ENCODE measurements at regions not wholly inside any gene's neighbourhood (a gene's known extent, or its start where the extent isn't known, plus 50 kb on each side); places are given as distances from the start of the nearest gene placed in this dataset.

GRCh38 chr2:5389740-5390139, 302.4 kb upstream of the SOX11 start:
- no peak for TF ChIP-seq ZBTB33 (IDR thresholded peaks at IDR 0.05; ENCODE audit: extremely low read depth, insufficient replicate concordance, low read length)
- no peak for TF ChIP-seq EGR1 (IDR thresholded peaks at IDR 0.05; ENCODE audit: low read depth)
- no peak for TF ChIP-seq REST (IDR thresholded peaks at IDR 0.05; ENCODE audit: low read depth)
- no peak for TF ChIP-seq POLR2AphosphoS5 (IDR thresholded peaks at IDR 0.05; ENCODE audit: low read depth, low read length)
- no peak for TF ChIP-seq CTCF (IDR thresholded peaks at IDR 0.05 in 2 of 3, conservative IDR thresholded peaks at IDR 0.05 in 1 of 3; ENCODE audit: borderline replicate concordance in 1 of 3, insufficient read depth in 1 of 3, low read depth in 2 of 3, low read length in 2 of 3)
- no peak for TF ChIP-seq YY1 (IDR thresholded peaks at IDR 0.05; ENCODE audit: extremely low read depth, insufficient replicate concordance, low read depth, low read length)
- no peak for TF ChIP-seq TCF7L2 (IDR thresholded peaks at IDR 0.05; ENCODE audit: borderline replicate concordance, extremely low read depth, insufficient read depth, insufficient read length)
- TF ChIP-seq EZH2 (IDR thresholded peaks at IDR 0.05) = no peak
- no peak for TF ChIP-seq POLR2A (IDR thresholded peaks at IDR 0.05; ENCODE audit: borderline replicate concordance, extremely low read depth, insufficient read depth, insufficient read length)
- TF ChIP-seq CBX3 (IDR thresholded peaks at IDR 0.05; ENCODE audit: low read depth) = no peak
- TF ChIP-seq EZH2phosphoT487 (IDR thresholded peaks at IDR 0.05; ENCODE audit: borderline replicate concordance) = no peak
- no peak for TF ChIP-seq ZNF274 (IDR thresholded peaks at IDR 0.05; ENCODE audit: low read depth, low read length)
- TF ChIP-seq ZFX (IDR thresholded peaks at IDR 0.05) = no peak
- no peak for TF ChIP-seq FOSL1 (IDR thresholded peaks at IDR 0.05; ENCODE audit: low read depth)
